H9 (cell line): ENCODE measurements at regions not wholly inside any gene's neighbourhood (a gene's known extent, or its start where the extent isn't known, plus 50 kb on each side); places are given as distances from the start of the nearest gene placed in this dataset.
"Not testable (repeated sequence)": the region's sequence is repeated elsewhere in the genome, so short reads cannot be mapped to it uniquely, and the experiment has no call there.

Source experiments
- DNase-seq: peaks from one replicate; pipeline ENCODE4 v3.0.0-alpha.2; 2017
- H2AFZ ChIP-seq: one replicate; pipeline ENCODE4 v1.6.1; 2013; ENCODE audit warnings: mild to moderate bottlenecking, low read length, control low read depth, moderate library complexity
- H2AK5ac ChIP-seq: 2 replicates; pipeline ENCODE4 v1.6.1; 2013; ENCODE audit warnings: low read length, control low read depth, mixed read lengths; ENCODE audit not compliant: insufficient read length
- H2BK120ac ChIP-seq: one replicate; pipeline ENCODE4 v1.6.1; 2013; ENCODE audit warnings: low read depth, mild to moderate bottlenecking, low read length, control low read depth, inconsistent platforms; ENCODE audit not compliant: poor library complexity, severe bottlenecking
- H2BK12ac ChIP-seq: 2 replicates; pipeline ENCODE4 v1.6.1; 2013; ENCODE audit warnings: low read length, control low read depth, mixed read lengths, low read depth; ENCODE audit not compliant: insufficient read length
- H2BK15ac ChIP-seq: 2 replicates; pipeline ENCODE4 v1.6.1; 2013; ENCODE audit warnings: low read depth, low read length, control low read depth
- H2BK20ac ChIP-seq: one replicate; pipeline ENCODE4 v1.6.1; 2013; ENCODE audit warnings: low read depth, mild to moderate bottlenecking, low read length, control low read depth, inconsistent platforms; ENCODE audit not compliant: poor library complexity, severe bottlenecking
- H2BK5ac ChIP-seq: 2 replicates; pipeline ENCODE4 v1.6.1; 2013; ENCODE audit warnings: low read length, control low read depth, mixed read lengths; ENCODE audit not compliant: insufficient read length
- H3K14ac ChIP-seq: 2 replicates; pipeline ENCODE4 v1.6.1; 2013; ENCODE audit warnings: low read length, control low read depth; ENCODE audit not compliant: insufficient read depth
- H3K18ac ChIP-seq: 2 replicates; pipeline ENCODE4 v1.6.1; 2013; ENCODE audit warnings: low read depth, mild to moderate bottlenecking, mixed read lengths, low read length, control low read depth; ENCODE audit not compliant: insufficient read length
- H3K23ac ChIP-seq: 2 replicates; pipeline ENCODE4 v1.6.1; 2013; ENCODE audit warnings: low read length, control low read depth, mixed read lengths, low read depth; ENCODE audit not compliant: insufficient read length
- H3K23me2 ChIP-seq: 2 replicates; pipeline ENCODE4 v1.6.1; 2013; ENCODE audit warnings: low read depth, mild to moderate bottlenecking, mixed read lengths, low read length, control low read depth; ENCODE audit not compliant: insufficient read length, poor library complexity, severe bottlenecking
- H3K27ac ChIP-seq: 2 replicates; pipeline ENCODE4 v1.5.1; 2013; ENCODE audit warnings: low read length, control low read depth, mixed read lengths, low read depth; ENCODE audit not compliant: insufficient read length
- H3K27me3 ChIP-seq: 2 replicates; pipeline ENCODE4 v1.6.1; 2013; ENCODE audit warnings: low read length, control low read depth, inconsistent platforms; ENCODE audit not compliant: insufficient read depth
- H3K4ac ChIP-seq: 2 replicates; pipeline ENCODE4 v1.6.1; 2013; ENCODE audit warnings: low read depth, mild to moderate bottlenecking, control low read depth, inconsistent platforms, low read length, moderate library complexity
- H3K4me1 ChIP-seq: 2 replicates; pipeline ENCODE4 v1.6.1; 2013; ENCODE audit warnings: low read length, control low read depth, inconsistent platforms; ENCODE audit not compliant: insufficient read depth
- H3K4me2 ChIP-seq: 2 replicates; pipeline ENCODE4 v1.6.1; 2013; ENCODE audit warnings: low read length, control low read depth, mixed read lengths; ENCODE audit not compliant: insufficient read length, insufficient read depth
- H3K56ac ChIP-seq: 2 replicates; pipeline ENCODE4 v1.6.1; 2013; ENCODE audit warnings: low read depth, mild to moderate bottlenecking, mixed read lengths, low read length, control low read depth; ENCODE audit not compliant: insufficient read length
- H3K79me1 ChIP-seq: 2 replicates; pipeline ENCODE4 v1.6.1; 2013; ENCODE audit warnings: low read depth, mild to moderate bottlenecking, moderate library complexity, low read length, control low read depth, inconsistent platforms; ENCODE audit not compliant: insufficient read depth, poor library complexity, severe bottlenecking
- H3K79me2 ChIP-seq: 2 replicates; pipeline ENCODE4 v1.6.1; 2013; ENCODE audit warnings: low read length, control low read depth, inconsistent platforms; ENCODE audit not compliant: insufficient read depth
- H3K9ac ChIP-seq: 2 replicates; pipeline ENCODE4 v1.6.1; 2013; ENCODE audit warnings: low read length, control low read depth, mixed read lengths; ENCODE audit not compliant: insufficient read length; ENCODE audit errors: extremely low read depth
- H3K9me3 ChIP-seq: one replicate; pipeline ENCODE4 v1.6.1; 2013; ENCODE audit warnings: low read depth, low read length, inconsistent platforms; ENCODE audit not compliant: control insufficient read depth
- H3T11ph ChIP-seq: one replicate; pipeline ENCODE4 v1.6.1; 2013; ENCODE audit warnings: mild to moderate bottlenecking, low read length, control low read depth, inconsistent platforms
- H4K20me1 ChIP-seq: one replicate; pipeline ENCODE4 v1.6.1; 2013; ENCODE audit not compliant: control insufficient read depth, insufficient read length, insufficient read depth
- H4K5ac ChIP-seq: 2 replicates; pipeline ENCODE4 v1.6.1; 2013; ENCODE audit warnings: low read depth, mild to moderate bottlenecking, mixed read lengths, low read length, control low read depth; ENCODE audit not compliant: insufficient read length
- H4K8ac ChIP-seq: replicated peaks from 2 replicates; pipeline ENCODE4 v1.6.1; 2013; ENCODE audit warnings: low read length, control low read depth, mixed read lengths, low read depth; ENCODE audit not compliant: insufficient read length
- H4K91ac ChIP-seq: 2 replicates; pipeline ENCODE4 v1.6.1; 2013; ENCODE audit warnings: low read depth, mild to moderate bottlenecking, moderate library complexity, mixed read lengths, low read length, control low read depth; ENCODE audit not compliant: insufficient read length
- H3K27ac Mint-ChIP-seq, 3 experiments: 2 replicates in 2 of 3; 3 replicates in 1 of 3; pipeline ENCODE4 v1.8.0; 2020 to 2021; ENCODE audit warnings: mixed read lengths in 3 of 3, mild to moderate bottlenecking in 1 of 3, moderate library complexity in 1 of 3
- H3K27me3 Mint-ChIP-seq: 2 replicates; pipeline ENCODE4 v1.8.0; 2021; ENCODE audit warnings: low read depth, mild to moderate bottlenecking, moderate library complexity, mixed read lengths
- H3K36me3 Mint-ChIP-seq, 3 experiments: 2 replicates in 2 of 3; 3 replicates in 1 of 3; pipeline ENCODE4 v1.8.0; 2020 to 2021; ENCODE audit warnings: low read depth in 3 of 3, mixed read lengths in 3 of 3; ENCODE audit not compliant: insufficient read depth in 1 of 3
- H3K4me1 Mint-ChIP-seq, 2 experiments: 2 replicates each; pipeline ENCODE4 v1.8.0; 2020; ENCODE audit warnings: mixed read lengths in 2 of 2
- H3K4me3 Mint-ChIP-seq, 2 experiments: 2 replicates in 1 of 2; 3 replicates in 1 of 2; pipeline ENCODE4 v1.8.0; 2020 to 2021; ENCODE audit warnings: mild to moderate bottlenecking in 2 of 2, mixed read lengths in 2 of 2, moderate library complexity in 1 of 2
- H3K9me3 Mint-ChIP-seq, 2 experiments: 2 replicates in 1 of 2; 3 replicates in 1 of 2; pipeline ENCODE4 v1.8.0; 2020; ENCODE audit warnings: mild to moderate bottlenecking in 2 of 2, mixed read lengths in 2 of 2, moderate library complexity in 1 of 2
- WGBS: extraction: QIAGEN DNeasy Blood & Tissue Kit; methylation state at CpG from one replicate; pipeline ENCODE4 v1.1.7; 2013; ENCODE audit warnings: missing lambda C conversion rate, low lambda C conversion rate, mixed read lengths; ENCODE audit not compliant: insufficient read length; ENCODE audit errors: extremely low coverage; 5-methylcytosine and 5-hydroxymethylcytosine counted together

- not testable (repeated sequence) for H3K27me3 ChIP-seq, H2BK12ac ChIP-seq, H3K23ac ChIP-seq, H3K27ac ChIP-seq, H4K91ac ChIP-seq, H2BK20ac ChIP-seq, H3K4me1 ChIP-seq, H4K20me1 ChIP-seq, H3K4me2 ChIP-seq, H3K4me3 Mint-ChIP-seq, H3K4me1 Mint-ChIP-seq, H3K23me2 ChIP-seq, H2BK5ac ChIP-seq, H3K4ac ChIP-seq, H3K79me1 ChIP-seq, H2AK5ac ChIP-seq, H3K36me3 Mint-ChIP-seq, H4K5ac ChIP-seq, H2BK15ac ChIP-seq, H2AFZ ChIP-seq, H3K79me2 ChIP-seq, H3K27ac Mint-ChIP-seq, H3K27me3 Mint-ChIP-seq, H3K9me3 ChIP-seq, H3K56ac ChIP-seq, H3K9me3 Mint-ChIP-seq, H3K14ac ChIP-seq, H3T11ph ChIP-seq, DNase-seq, H4K8ac ChIP-seq, H3K18ac ChIP-seq, H3K9ac ChIP-seq, H2BK120ac ChIP-seq
- no CpG with 5 or more reads among the region's 20 CpGs for WGBS
These were observed 55.2 kb downstream of the GOLGA8B start for GRCh38 chr15:34528055-34528754.

- H4K5ac ChIP-seq, H3K9me3 Mint-ChIP-seq, H3K27ac Mint-ChIP-seq, H3K27me3 ChIP-seq, H3K79me1 ChIP-seq, H3K4me2 ChIP-seq, H2BK120ac ChIP-seq, H3K27ac ChIP-seq, H3K9ac ChIP-seq, H2AFZ ChIP-seq, H2BK5ac ChIP-seq, H3K36me3 Mint-ChIP-seq, H3K4me1 ChIP-seq, H2BK15ac ChIP-seq, H4K8ac ChIP-seq, H3K4me1 Mint-ChIP-seq, H4K91ac ChIP-seq, H3K79me2 ChIP-seq, H3T11ph ChIP-seq, H3K14ac ChIP-seq, DNase-seq, H3K23ac ChIP-seq, H3K27me3 Mint-ChIP-seq, H3K56ac ChIP-seq, H2AK5ac ChIP-seq, H2BK12ac ChIP-seq, H3K9me3 ChIP-seq, H3K23me2 ChIP-seq, H3K4ac ChIP-seq, H4K20me1 ChIP-seq, H2BK20ac ChIP-seq, H3K4me3 Mint-ChIP-seq, H3K18ac ChIP-seq: not testable (repeated sequence)
- WGBS, result no CpG with 5 or more reads among the region's 13 CpGs
These were observed 55.8 kb downstream of the GOLGA8B start for GRCh38 chr15:34527641-34528040.
